Fibroblast of mammary gland (primary cell): ENCODE measurements at regions not wholly inside any gene's neighbourhood (a gene's known extent, or its start where the extent isn't known, plus 50 kb on each side); places are given as distances from the start of the nearest gene placed in this dataset.

Source experiments
- DNase-seq: peaks from one replicate; pipeline ENCODE4 v3.0.0-alpha.2; 2010; ENCODE audit warnings: low read depth
- H3K4me3 ChIP-seq: 2 replicates; pipeline ENCODE4 v1.5.1; 2011; ENCODE audit warnings: low read depth, mild to moderate bottlenecking, low read length, moderate library complexity; ENCODE audit not compliant: control insufficient read depth
- TF ChIP-seq, protein P1 (sequence below): conservative IDR thresholded peaks from 2 replicates; pipeline ENCODE4 v1.5.1; 2011; ENCODE audit warnings: low read depth, low read length, inconsistent platforms; ENCODE audit not compliant: control insufficient read depth, insufficient read depth

DNA sequence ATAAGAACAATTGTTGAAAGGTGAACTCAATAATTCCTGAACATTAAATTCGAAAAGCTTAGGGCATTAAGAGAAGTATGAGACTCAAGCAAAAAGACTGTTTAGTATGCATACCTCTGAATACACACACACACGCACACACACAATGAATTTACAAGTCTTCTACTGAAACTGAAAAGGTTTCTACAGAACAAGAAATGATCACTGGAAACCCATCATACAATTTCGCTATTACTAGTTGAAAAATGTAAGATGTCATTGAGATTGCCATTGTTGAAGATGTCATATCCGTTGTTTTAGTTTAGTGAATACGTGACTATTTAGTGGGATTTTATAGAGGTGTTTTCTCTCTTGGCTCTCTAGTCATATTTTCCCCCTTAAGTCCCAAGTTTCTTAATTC, 106.8 kb downstream of the FOXB1 start:
- no peak overlapping the region for H3K4me3 ChIP-seq
- DNase-seq, result no peak
- TF ChIP-seq, protein P1, sequence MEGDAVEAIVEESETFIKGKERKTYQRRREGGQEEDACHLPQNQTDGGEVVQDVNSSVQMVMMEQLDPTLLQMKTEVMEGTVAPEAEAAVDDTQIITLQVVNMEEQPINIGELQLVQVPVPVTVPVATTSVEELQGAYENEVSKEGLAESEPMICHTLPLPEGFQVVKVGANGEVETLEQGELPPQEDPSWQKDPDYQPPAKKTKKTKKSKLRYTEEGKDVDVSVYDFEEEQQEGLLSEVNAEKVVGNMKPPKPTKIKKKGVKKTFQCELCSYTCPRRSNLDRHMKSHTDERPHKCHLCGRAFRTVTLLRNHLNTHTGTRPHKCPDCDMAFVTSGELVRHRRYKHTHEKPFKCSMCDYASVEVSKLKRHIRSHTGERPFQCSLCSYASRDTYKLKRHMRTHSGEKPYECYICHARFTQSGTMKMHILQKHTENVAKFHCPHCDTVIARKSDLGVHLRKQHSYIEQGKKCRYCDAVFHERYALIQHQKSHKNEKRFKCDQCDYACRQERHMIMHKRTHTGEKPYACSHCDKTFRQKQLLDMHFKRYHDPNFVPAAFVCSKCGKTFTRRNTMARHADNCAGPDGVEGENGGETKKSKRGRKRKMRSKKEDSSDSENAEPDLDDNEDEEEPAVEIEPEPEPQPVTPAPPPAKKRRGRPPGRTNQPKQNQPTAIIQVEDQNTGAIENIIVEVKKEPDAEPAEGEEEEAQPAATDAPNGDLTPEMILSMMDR, result no peak

DNA sequence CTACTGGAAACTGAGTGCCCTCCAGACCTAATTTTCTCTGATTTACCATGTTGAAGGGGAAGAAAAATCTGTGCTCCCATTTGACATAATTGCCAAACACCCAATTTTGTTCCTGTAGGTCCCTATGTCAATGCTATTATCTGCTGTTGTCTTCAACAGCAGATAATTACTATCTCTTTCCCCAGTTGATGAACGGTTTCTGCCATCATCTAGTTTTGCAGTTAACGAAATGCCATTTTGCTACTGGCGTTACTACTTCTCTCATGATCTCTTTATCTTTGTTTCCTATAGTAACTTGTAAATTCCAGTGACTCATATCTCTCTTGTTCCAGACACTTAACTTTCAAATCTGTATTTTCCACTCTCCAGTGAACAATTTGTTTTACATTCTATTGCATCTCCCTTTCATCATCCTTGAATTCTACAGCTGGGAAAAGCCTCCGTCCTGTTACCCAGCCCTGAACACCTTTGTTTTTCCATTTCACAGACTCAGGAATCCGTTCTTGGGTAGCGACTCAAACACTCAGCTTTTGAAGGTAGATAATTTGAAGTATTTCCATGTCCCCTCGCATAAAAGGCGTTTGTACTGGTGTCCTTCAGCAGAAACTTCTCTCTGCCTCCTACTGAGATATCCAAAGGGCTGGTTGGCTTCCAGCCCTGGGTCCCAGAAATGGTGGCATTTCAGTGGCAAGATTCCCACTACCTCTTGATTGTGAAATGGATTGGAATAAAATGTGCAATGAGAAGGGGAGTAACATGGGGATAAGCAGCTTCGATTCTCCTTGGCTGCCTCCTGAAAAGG, 111.7 kb downstream of the FOXB1 start:
- H3K4me3 ChIP-seq, result no peak overlapping the region
- TF ChIP-seq, protein P1, result no peak
- DNase-seq, result no peak

DNA sequence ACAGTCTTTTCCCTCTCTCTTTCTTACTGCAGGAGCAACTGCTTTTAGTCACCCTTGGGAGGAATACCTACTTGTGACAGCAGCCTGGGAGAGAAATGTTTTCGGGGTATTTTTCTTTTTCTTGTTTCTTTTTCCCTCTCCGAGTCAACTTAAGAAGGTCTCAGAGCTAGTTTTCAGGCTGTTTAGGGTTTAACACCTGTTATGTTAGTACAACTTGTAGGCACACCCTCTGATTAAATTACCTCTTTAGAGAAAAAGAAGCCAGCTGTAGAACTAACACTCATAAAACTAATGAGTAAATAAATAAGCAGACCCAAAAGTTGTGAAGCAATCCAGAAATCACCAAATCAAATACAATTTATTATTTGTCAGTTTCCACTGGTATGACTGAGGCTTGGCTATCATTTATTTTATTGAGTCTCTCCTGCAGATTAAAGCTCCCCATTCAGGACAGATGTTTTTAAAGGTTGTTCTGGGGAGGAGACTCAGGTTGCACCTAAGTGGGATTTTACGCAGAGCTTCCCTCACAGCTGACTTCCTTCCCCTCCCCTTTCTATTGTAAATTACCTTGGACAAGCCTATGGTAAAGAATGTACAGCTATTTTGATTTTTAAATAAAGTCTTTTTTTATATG, 112.5 kb downstream of the FOXB1 start:
- no peak overlapping the region for H3K4me3 ChIP-seq
- TF ChIP-seq, protein P1, result no peak
- no peak for DNase-seq

DNA sequence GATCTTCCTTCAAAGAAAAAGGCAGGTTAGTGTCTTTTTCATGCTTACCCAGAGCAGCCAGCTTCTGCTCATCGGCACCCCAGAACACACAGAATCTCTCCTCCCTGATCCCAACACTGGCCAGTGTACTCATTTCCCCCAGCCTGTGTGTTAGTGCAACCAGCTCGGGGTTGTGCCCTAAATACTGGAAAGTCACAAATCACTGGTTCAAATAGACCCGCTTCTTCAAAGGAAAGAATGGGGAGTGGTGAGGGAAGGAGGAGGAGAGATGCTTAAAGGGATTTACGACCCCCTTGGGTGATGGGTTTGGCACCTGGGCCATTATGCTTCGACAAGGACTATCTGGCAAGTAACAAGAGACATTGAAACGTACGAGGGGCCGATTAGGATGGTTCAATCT, 114.0 kb downstream of the FOXB1 start:
- TF ChIP-seq, protein P1, result no peak
- H3K4me3 ChIP-seq, result no peak overlapping the region
- no peak for DNase-seq

DNA sequence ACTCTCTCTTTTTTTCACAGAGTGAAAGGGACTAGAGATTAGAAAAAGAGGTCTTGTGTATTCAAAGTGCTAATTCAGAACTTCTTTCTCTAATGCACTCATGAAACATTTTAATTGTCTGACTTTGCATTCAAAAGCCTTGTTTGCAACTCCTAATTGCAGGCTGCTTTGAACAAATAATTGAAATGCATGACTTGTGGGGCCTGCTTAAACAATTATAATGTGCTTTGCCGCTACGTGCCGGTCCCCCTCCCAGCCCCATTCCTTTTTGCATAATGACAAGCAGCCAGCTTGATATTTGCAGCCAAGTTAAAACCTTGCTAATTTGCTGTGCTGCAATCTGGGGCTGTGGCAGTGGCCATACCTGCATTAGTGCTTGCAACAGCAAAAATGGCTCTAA, 114.5 kb downstream of the FOXB1 start:
- no peak for DNase-seq
- TF ChIP-seq, protein P1, result no peak
- no peak overlapping the region for H3K4me3 ChIP-seq

DNA sequence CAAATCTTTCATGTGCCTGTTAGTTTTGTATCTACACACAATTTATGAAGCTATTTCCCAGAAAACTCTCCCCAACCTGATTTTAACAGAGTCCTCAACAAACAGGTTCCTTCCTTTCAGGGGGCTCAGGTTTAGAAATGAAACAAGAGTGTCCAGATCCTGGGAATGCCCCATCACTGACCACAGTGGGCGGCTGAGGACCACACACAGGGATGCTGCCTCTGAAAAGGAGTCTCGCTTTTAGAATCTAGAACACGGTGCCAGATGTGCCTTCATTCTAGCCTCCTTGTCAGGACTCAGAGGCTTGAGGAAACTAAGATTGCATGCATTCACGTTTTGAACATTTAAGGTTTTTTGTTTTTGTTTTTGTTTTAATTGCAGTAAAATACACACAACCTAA, 115.0 kb downstream of the FOXB1 start:
- no peak overlapping the region for H3K4me3 ChIP-seq
- TF ChIP-seq, protein P1, result no peak
- no peak for DNase-seq
